GM21526 (cell line): ENCODE measurements at regions not wholly inside any gene's neighbourhood (a gene's known extent, or its start where the extent isn't known, plus 50 kb on each side); places are given as distances from the start of the nearest gene placed in this dataset.
"Not testable (repeated sequence)": the region's sequence is repeated elsewhere in the genome, so short reads cannot be mapped to it uniquely, and the experiment has no call there.

Source experiments
- ATAC-seq: cut with Tn5 transposase; IDR thresholded peaks from one replicate; pipeline ENCODE4 v1.9.1; 2021; ENCODE audit warnings: moderate library complexity; ENCODE audit not compliant: unreplicated experiment, low FRiP score

GRCh38 chr21:15273244-15273643 lies 208.4 kb upstream of the NRIP1 start:
- no peak for ATAC-seq

GRCh38 chr21:15274701-15275485 lies 210.1 kb upstream of the NRIP1 start:
- ATAC-seq = no peak

DNA sequence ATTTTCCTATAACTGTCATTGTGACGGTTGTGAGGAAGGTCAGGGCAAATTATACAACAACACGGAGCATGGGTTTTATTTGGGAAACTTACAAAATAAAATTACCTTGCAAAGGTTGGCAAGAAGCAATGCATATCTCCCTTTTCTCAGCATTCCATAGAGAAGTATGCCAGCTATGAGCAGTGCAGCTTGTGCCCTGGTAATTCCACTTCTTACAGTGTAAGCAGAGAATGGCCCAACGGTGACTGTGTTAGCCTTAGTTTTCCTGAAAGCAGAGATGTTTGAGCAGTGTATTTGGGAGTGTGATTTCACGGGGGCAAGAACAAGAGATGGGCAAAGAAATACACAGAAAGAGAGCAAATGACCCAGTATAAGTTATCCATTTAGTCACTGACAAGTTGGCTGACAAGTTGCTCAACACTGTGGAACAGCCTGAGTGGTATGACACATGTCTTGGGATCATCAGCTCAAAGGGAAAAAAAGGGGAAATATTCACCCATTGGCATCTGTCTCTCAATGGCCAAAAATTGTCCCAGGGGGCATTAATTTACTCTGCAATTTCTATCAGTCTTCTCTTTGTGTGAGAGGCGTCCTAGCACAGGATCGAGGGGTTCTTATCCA lies 210.9 kb upstream of the NRIP1 start:
- no peak for ATAC-seq

GRCh38 chr21:15276243-15276642 lies 211.4 kb upstream of the NRIP1 start:
- ATAC-seq = no peak

DNA sequence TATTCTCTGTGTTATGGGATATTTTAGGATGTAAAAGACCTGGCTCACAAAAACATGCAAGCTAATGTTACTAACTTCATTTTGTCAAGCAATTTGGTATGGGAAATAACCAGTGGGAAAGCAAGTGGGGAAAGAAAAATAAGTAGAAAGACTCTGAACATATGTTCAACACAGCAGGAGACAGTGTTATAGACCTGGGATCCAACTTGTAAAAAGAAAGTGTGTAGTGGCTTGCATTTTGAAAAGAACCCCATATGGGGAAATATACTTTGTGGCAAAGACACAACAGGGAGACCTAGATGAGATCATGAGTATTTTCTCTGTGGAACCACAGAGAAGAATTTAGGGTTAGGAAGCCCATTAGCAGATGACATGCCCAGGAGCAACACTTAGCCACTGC lies 212.7 kb upstream of the NRIP1 start:
- ATAC-seq = no peak

GRCh38 chr21:15278279-15278678 lies 213.5 kb upstream of the NRIP1 start:
- ATAC-seq = no peak

- ATAC-seq = no peak
These were observed 214.1 kb upstream of the NRIP1 start for GRCh38 chr21:15278851-15279250.

DNA sequence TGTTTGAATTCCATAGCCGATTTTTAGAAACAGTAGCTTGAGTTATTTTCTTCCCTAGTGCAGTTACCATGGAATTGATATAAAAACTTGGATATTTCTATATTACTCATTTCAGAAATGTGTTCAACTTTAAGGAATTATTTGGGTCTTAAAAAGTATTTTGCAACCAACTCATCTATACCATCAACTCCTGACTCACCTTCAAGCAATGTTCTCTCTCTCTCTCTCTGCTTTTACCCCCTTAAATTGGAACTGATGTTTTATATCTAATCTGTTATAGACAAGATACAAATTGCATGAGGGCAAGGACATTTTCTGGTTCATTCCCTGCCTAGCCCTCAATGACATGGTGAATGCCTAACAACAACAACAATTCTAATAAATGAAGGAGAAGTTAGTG lies 214.7 kb upstream of the NRIP1 start:
- ATAC-seq = no peak

DNA sequence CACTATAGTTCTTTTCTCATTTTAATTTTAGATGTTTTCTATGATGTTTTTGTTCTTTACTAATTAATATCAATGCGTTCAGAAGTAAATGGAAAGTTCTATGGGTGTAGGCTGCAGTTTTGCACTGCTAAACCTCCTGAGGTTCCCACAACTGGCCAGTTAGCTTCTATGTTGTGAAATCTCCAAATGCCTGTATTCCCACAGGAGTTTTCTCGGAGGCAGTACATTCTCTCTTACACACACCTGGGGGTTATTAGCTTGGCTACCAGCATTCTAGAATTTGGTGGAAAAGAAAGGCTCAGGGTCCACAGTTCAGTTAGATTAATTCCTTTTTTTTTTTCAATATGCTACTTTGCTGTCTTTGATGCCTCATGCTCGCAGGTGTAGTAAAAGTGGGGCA lies 216.9 kb upstream of the NRIP1 start:
- ATAC-seq = no peak

GRCh38 chr21:15282665-15283064 lies 217.9 kb upstream of the NRIP1 start:
- no peak for ATAC-seq

DNA sequence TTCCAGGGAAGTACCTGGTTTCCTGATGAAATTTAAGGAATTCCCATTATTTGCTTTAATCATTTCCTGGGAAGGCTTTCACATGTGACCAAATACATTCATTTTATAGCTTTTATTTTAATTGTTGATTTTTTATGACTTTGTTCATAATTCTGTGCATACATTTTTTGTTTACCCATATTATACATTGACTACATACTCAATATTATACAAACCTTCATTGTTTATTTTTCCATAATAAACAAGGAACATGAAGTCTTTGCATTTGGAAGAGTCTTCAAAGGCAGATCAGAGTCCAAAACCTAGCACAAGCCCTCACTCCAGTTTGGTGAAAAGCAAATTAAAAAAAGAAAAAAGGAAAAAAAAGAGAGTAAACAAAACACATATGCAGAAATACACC lies 218.3 kb upstream of the NRIP1 start:
- no peak for ATAC-seq

GRCh38 chr21:15283789-15284188 lies 219.0 kb upstream of the NRIP1 start:
- ATAC-seq = no peak

GRCh38 chr21:15285556-15285955 lies 220.8 kb upstream of the NRIP1 start:
- no peak for ATAC-seq

DNA sequence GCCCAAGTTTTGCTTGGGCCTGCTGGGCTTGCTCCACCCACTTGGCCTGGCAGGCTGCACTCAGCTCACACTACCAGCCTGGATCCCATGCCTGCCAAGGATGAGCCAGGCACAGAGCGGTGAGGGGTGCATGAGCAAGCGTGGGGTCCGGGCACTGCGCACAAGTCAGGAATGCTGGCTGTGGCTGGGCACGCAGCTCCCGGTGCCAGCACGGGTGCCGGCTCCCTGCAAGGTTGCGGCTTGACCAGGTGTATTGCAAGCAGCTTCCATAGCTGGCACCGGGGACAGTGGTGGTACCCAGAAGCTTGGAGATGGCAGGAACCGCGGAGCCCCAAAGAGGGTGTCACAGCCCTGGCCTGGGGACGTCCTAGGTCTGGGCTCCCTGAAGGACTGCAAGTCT lies 224.4 kb upstream of the NRIP1 start:
- ATAC-seq = no peak

GRCh38 chr21:15289896-15290841 lies 225.4 kb upstream of the NRIP1 start:
- no peak for ATAC-seq

GRCh38 chr21:15291621-15292266 lies 226.9 kb upstream of the NRIP1 start:
- ATAC-seq = no peak

GRCh38 chr21:15293240-15293639 lies 228.4 kb upstream of the NRIP1 start:
- no peak for ATAC-seq

GRCh38 chr21:15295875-15296274 lies 231.1 kb upstream of the NRIP1 start:
- no peak for ATAC-seq

- ATAC-seq = no peak
These were observed 233.0 kb upstream of the NRIP1 start for GRCh38 chr21:15297824-15298223.

DNA sequence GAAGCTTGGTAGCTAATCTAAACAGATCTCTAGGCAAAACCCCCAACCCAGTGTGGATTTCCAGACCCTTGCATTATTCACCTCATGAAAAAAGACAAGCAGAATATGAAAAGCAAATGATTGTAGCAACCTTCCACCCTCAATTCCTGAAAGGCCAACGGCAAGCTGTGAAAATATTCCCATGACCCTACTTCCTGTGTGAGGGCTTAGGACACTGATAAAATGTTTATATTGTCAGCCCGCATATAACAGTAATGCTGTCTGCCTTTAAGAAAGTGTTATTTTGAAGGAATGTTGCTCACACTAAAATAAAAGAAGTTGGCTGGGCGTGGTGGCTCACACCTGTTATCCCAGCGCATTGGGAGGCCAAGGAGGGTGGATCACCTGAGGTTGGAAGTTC lies 233.5 kb upstream of the NRIP1 start:
- ATAC-seq = no peak

DNA sequence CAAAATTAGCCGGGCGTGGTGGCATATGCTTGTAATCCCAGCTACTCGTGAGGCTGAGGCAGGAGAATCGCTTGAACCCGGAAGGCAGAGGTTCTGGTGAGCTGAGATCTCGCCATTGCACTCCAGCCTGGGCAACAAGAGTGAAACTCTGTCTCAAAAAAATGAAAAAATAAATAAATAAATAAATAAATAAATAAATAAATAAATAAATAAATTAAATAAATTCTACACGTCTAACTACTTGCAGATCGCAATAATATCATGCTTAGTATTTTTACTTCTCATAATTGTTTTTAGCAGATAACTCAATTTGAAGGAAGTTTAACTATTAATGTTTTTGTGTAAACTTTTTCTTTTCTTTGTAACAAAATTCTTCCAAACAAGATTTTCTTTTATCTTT lies 234.0 kb upstream of the NRIP1 start:
- not testable (repeated sequence) for ATAC-seq
